ENCODE measurements at regions not wholly inside any gene's neighbourhood (a gene's known extent, or its start where the extent isn't known, plus 50 kb on each side); places are given as distances from the start of the nearest gene placed in this dataset.

GRCh38 chr13:83531022-83531421 is 351.3 kb downstream of the SLITRK1 start:
- Histone ChIP-seq H3K4me1 (ENCODE audit: insufficient read depth, low read length) (no peaks in the 10 kb centered on the region), H3K4me3 (ENCODE audit: insufficient read depth, low read length) (no peak overlapping the region), H3K27me3 (ENCODE audit: insufficient read depth, low read length) (no peaks in the 10 kb centered on the region), H3K79me2 (ENCODE audit: insufficient read depth, low read length) (no peaks in the 10 kb centered on the region), H4K20me1 (ENCODE audit: insufficient read depth, low read length) (no peaks in the 10 kb centered on the region), H3K4me2 (ENCODE audit: insufficient read depth, low read length) (no peak overlapping the region), H3K9me3 (ENCODE audit: low read depth, low read length) (no peaks in the 10 kb centered on the region), H3K27ac (ENCODE audit: low read depth, low read length) (no peak overlapping the region), H2AFZ (ENCODE audit: low read length) (no peak overlapping the region), H3K36me3 (ENCODE audit: insufficient read depth, low read length) (no peaks in the 10 kb centered on the region)
- TF ChIP-seq CTCF (IDR thresholded peaks at IDR 0.05; ENCODE audit: extremely low read depth, low read depth, low read length), result no peak
- no peak for DNase-seq (ENCODE audit: insufficient read length, low spot score, missing footprints)

- Histone ChIP-seq H3K27ac (ENCODE audit: low read depth, low read length) (no peak overlapping the region), H3K4me2 (ENCODE audit: insufficient read depth, low read length) (no peak overlapping the region), H3K9me3 (ENCODE audit: low read depth, low read length) (no peaks in the 10 kb centered on the region), H3K36me3 (ENCODE audit: insufficient read depth, low read length) (no peaks in the 10 kb centered on the region), H3K79me2 (ENCODE audit: insufficient read depth, low read length) (no peaks in the 10 kb centered on the region), H2AFZ (ENCODE audit: low read length) (no peak overlapping the region), H4K20me1 (ENCODE audit: insufficient read depth, low read length) (no peaks in the 10 kb centered on the region), H3K4me3 (ENCODE audit: insufficient read depth, low read length) (no peak overlapping the region), H3K4me1 (ENCODE audit: insufficient read depth, low read length) (no peaks in the 10 kb centered on the region), H3K27me3 (ENCODE audit: insufficient read depth, low read length) (no peaks in the 10 kb centered on the region)
- DNase-seq (ENCODE audit: insufficient read length, low spot score, missing footprints), result no peak
- no peak for TF ChIP-seq CTCF (IDR thresholded peaks at IDR 0.05; ENCODE audit: extremely low read depth, low read depth, low read length)
These were observed 365.5 kb downstream of the SLITRK1 start for GRCh38 chr13:83516781-83517180.

- DNase-seq (ENCODE audit: insufficient read length, low spot score, missing footprints), result no peak
- no peak overlapping the region for H3K4me2 ChIP-seq (ENCODE audit: insufficient read depth, low read length)
These were observed 366.8 kb downstream of the SLITRK1 start for GRCh38 chr13:83515268-83516015.

More at GRCh38 chr13:83515268-83516015, 366.8 kb downstream of the SLITRK1 start:
- no peaks in the 10 kb centered on the region for H3K36me3 ChIP-seq (ENCODE audit: insufficient read depth, low read length)
- no peak overlapping the region for H3K27ac ChIP-seq (ENCODE audit: low read depth, low read length)
- TF ChIP-seq CTCF (IDR thresholded peaks at IDR 0.05; ENCODE audit: extremely low read depth, low read depth, low read length), result no peak
- H4K20me1 ChIP-seq (ENCODE audit: insufficient read depth, low read length), result no peaks in the 10 kb centered on the region
- H3K79me2 ChIP-seq (ENCODE audit: insufficient read depth, low read length), result no peaks in the 10 kb centered on the region
- H2AFZ ChIP-seq (ENCODE audit: low read length), result no peak overlapping the region
- no peak overlapping the region for H3K4me3 ChIP-seq (ENCODE audit: insufficient read depth, low read length)
- no peaks in the 10 kb centered on the region for H3K4me1 ChIP-seq (ENCODE audit: insufficient read depth, low read length)
- H3K9me3 ChIP-seq (ENCODE audit: low read depth, low read length), result no peaks in the 10 kb centered on the region
- no peaks in the 10 kb centered on the region for H3K27me3 ChIP-seq (ENCODE audit: insufficient read depth, low read length)

Data from osteoblast (primary cell).